Epithelial cell of prostate (primary cell): ENCODE measurements at regions not wholly inside any gene's neighbourhood (a gene's known extent, or its start where the extent isn't known, plus 50 kb on each side); places are given as distances from the start of the nearest gene placed in this dataset.

Experiments used
- DNase-seq: peaks from one replicate; pipeline ENCODE4 v3.0.0-alpha.2; 2011; ENCODE audit warnings: low read depth, low spot score
- H3K27ac ChIP-seq: fragments of 450-650 bp; 2 replicates; pipeline ENCODE4 v1.5.1; 2017; ENCODE audit warnings: mild to moderate bottlenecking

GRCh38 chr4:181971411-181971810 is 271.8 kb upstream of the TENM3 start:
- no peak for DNase-seq
- H3K27ac ChIP-seq = no peak overlapping the region

- no peak for DNase-seq
- H3K27ac ChIP-seq = no peak overlapping the region
These were observed 271.2 kb upstream of the TENM3 start for GRCh38 chr4:181971973-181972372.

- no peak for DNase-seq
- no peak overlapping the region for H3K27ac ChIP-seq
These were observed 266.4 kb upstream of the TENM3 start for GRCh38 chr4:181976764-181977163.

- no peak for DNase-seq
These were observed 260.8 kb upstream of the TENM3 start for GRCh38 chr4:181982437-181982836.

GRCh38 chr4:181982856-181983255 is 260.3 kb upstream of the TENM3 start:
- no peak for DNase-seq
- no peak overlapping the region for H3K27ac ChIP-seq

More at GRCh38 chr4:181982437-181982836, 260.8 kb upstream of the TENM3 start:
- H3K27ac ChIP-seq = no peak overlapping the region

GRCh38 chr4:181987392-181987791 is 255.8 kb upstream of the TENM3 start:
- no peak for DNase-seq
- H3K27ac ChIP-seq = no peak overlapping the region

- no peak for DNase-seq
- no peak overlapping the region for H3K27ac ChIP-seq
These were observed 254.1 kb upstream of the TENM3 start for GRCh38 chr4:181989071-181989470.

GRCh38 chr4:181991369-181992108 is 251.7 kb upstream of the TENM3 start:
- H3K27ac ChIP-seq = no peak overlapping the region
- no peak for DNase-seq

- no peak overlapping the region for H3K27ac ChIP-seq
- no peak for DNase-seq
These were observed 244.6 kb upstream of the TENM3 start for GRCh38 chr4:181998398-181999295.

GRCh38 chr4:182000077-182000476 is 243.1 kb upstream of the TENM3 start:
- no peak for DNase-seq
- no peak overlapping the region for H3K27ac ChIP-seq

- no peak overlapping the region for H3K27ac ChIP-seq
- DNase-seq = no peak
These were observed 232.3 kb upstream of the TENM3 start for GRCh38 chr4:182010876-182011275.

GRCh38 chr4:182014164-182014563 is 229.0 kb upstream of the TENM3 start:
- no peak for DNase-seq
- H3K27ac ChIP-seq = no peak overlapping the region

- no peak overlapping the region for H3K27ac ChIP-seq
- no peak for DNase-seq
These were observed 228.2 kb upstream of the TENM3 start for GRCh38 chr4:182015014-182015413.

GRCh38 chr4:182015893-182016292 is 227.3 kb upstream of the TENM3 start:
- DNase-seq = no peak
- no peak overlapping the region for H3K27ac ChIP-seq

GRCh38 chr4:182017038-182017437 is 226.2 kb upstream of the TENM3 start:
- no peak for DNase-seq
- no peak overlapping the region for H3K27ac ChIP-seq

- DNase-seq = no peak
- no peak overlapping the region for H3K27ac ChIP-seq
These were observed 224.5 kb upstream of the TENM3 start for GRCh38 chr4:182018691-182019090.

GRCh38 chr4:182019148-182019652 is 224.0 kb upstream of the TENM3 start:
- H3K27ac ChIP-seq = no peak overlapping the region
- no peak for DNase-seq

GRCh38 chr4:182022909-182023308 is 220.3 kb upstream of the TENM3 start:
- no peak for DNase-seq
- no peak overlapping the region for H3K27ac ChIP-seq

- DNase-seq = no peak
- no peak overlapping the region for H3K27ac ChIP-seq
These were observed 219.7 kb upstream of the TENM3 start for GRCh38 chr4:182023469-182023868.

GRCh38 chr4:182042945-182043344 is 200.3 kb upstream of the TENM3 start:
- DNase-seq = peak; percentile 34
- no peak overlapping the region for H3K27ac ChIP-seq

- no peak for DNase-seq
- H3K27ac ChIP-seq = no peak overlapping the region
These were observed 194.3 kb upstream of the TENM3 start for GRCh38 chr4:182048871-182049270.
